ENCODE measurements at regions not wholly inside any gene's neighbourhood (a gene's known extent, or its start where the extent isn't known, plus 50 kb on each side); places are given as distances from the start of the nearest gene placed in this dataset.

GRCh38 chr14:82836256-82836950 lies 1302.8 kb upstream of the SEL1L start:
- Histone ChIP-seq H3K4me1 (no peaks in the 10 kb centered on the region), H3K27ac (no peak overlapping the region)

GRCh38 chr14:82837611-82838140 lies 1304.0 kb upstream of the SEL1L start:
- Histone ChIP-seq H3K9me3 (no peaks in the 10 kb centered on the region), H3K4me1 (no peaks in the 10 kb centered on the region), H3K4me3 (no peak overlapping the region), H3K36me3 (no peaks in the 10 kb centered on the region), H3K9ac (ENCODE audit: low read depth in 2 of 2, low read length in 2 of 2) (no peak overlapping the region), H3K27ac (no peak overlapping the region), H3K27me3 (no peaks in the 10 kb centered on the region)
- TF ChIP-seq, protein P1, sequence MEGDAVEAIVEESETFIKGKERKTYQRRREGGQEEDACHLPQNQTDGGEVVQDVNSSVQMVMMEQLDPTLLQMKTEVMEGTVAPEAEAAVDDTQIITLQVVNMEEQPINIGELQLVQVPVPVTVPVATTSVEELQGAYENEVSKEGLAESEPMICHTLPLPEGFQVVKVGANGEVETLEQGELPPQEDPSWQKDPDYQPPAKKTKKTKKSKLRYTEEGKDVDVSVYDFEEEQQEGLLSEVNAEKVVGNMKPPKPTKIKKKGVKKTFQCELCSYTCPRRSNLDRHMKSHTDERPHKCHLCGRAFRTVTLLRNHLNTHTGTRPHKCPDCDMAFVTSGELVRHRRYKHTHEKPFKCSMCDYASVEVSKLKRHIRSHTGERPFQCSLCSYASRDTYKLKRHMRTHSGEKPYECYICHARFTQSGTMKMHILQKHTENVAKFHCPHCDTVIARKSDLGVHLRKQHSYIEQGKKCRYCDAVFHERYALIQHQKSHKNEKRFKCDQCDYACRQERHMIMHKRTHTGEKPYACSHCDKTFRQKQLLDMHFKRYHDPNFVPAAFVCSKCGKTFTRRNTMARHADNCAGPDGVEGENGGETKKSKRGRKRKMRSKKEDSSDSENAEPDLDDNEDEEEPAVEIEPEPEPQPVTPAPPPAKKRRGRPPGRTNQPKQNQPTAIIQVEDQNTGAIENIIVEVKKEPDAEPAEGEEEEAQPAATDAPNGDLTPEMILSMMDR (IDR thresholded peaks at IDR 0.05) = no peak
- intact Hi-C loops (cut with DNase I) = no loop called here
- DNase-seq = no peak

More at GRCh38 chr14:82836256-82836950, 1302.8 kb upstream of the SEL1L start:
- DNase-seq = no peak
- intact Hi-C loops (cut with DNase I) = no loop called here
- no peak overlapping the region for H3K4me3 ChIP-seq
- no peaks in the 10 kb centered on the region for H3K27me3 ChIP-seq
- no peaks in the 10 kb centered on the region for H3K9me3 ChIP-seq
- no peaks in the 10 kb centered on the region for H3K36me3 ChIP-seq
- TF ChIP-seq, protein P1 (IDR thresholded peaks at IDR 0.05) = no peak
- H3K9ac ChIP-seq (ENCODE audit: low read depth in 2 of 2, low read length in 2 of 2) = no peak overlapping the region

DNA sequence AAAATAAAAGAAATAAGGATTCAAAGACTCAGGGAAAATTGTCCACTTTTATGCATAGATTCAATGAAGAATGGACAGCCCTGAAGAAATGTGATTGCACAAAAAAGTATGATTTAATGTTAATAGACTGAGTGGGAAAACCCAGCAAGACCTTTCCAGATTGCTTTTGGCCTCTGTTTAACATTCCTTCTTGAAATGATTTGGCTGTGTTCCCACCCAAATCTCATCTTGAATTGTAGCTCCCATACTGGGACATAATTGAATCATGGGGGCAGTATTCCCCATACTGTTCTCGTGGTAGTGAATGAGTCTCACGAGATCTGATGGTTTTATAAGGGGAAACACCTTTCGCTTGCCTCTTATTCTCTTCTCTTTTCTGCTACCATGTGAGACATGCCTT lies 1316.9 kb upstream of the SEL1L start:
- no peak for DNase-seq
- Histone ChIP-seq H3K27me3 (no peaks in the 10 kb centered on the region), H3K4me3 (no peak overlapping the region), H3K9ac (ENCODE audit: low read depth in 2 of 2, low read length in 2 of 2) (no peak overlapping the region), H3K36me3 (no peaks in the 10 kb centered on the region), H3K4me1 (no peaks in the 10 kb centered on the region), H3K27ac (no peak overlapping the region), H3K9me3 (no peaks in the 10 kb centered on the region)
- TF ChIP-seq, protein P1 (IDR thresholded peaks at IDR 0.05) = no peak
- intact Hi-C loops (cut with DNase I) = no loop called here

DNA sequence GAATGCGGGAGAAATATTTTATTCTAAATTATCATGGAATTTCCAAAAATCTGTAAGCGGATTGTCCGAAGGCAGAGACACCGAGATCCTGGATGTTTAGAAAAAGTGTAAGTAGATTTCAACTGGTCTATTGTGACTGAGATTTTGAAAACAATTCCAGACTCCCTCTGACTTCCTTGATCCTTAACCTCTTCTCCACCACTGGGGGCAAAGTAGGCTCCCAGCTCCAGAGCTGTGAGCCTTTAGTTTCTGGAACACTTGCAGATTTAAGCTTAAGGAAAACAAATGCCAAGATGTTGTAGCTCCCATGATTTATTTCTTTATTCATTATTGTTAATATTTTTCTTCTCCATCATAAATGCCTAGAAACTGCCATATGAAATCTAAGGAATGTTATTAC lies 1320.5 kb upstream of the SEL1L start:
- Histone ChIP-seq H3K27ac (no peak overlapping the region), H3K9me3 (no peaks in the 10 kb centered on the region), H3K9ac (ENCODE audit: low read depth in 2 of 2, low read length in 2 of 2) (no peak overlapping the region), H3K36me3 (no peaks in the 10 kb centered on the region), H3K27me3 (no peaks in the 10 kb centered on the region), H3K4me1 (no peaks in the 10 kb centered on the region), H3K4me3 (no peak overlapping the region)
- intact Hi-C loops (cut with DNase I) = no loop called here
- TF ChIP-seq, protein P1 (IDR thresholded peaks at IDR 0.05) = no peak
- no peak for DNase-seq

GRCh38 chr14:82854901-82855300 lies 1321.2 kb upstream of the SEL1L start:
- H3K4me1 ChIP-seq = no peaks in the 10 kb centered on the region
- intact Hi-C loops (cut with DNase I) = no loop called here
- no peaks in the 10 kb centered on the region for H3K9me3 ChIP-seq
- DNase-seq = no peak
- H3K9ac ChIP-seq (ENCODE audit: low read depth in 2 of 2, low read length in 2 of 2) = no peak overlapping the region
- H3K27ac ChIP-seq = no peak overlapping the region
- H3K36me3 ChIP-seq = no peaks in the 10 kb centered on the region
- H3K4me3 ChIP-seq = no peak overlapping the region
- H3K27me3 ChIP-seq = no peaks in the 10 kb centered on the region
- TF ChIP-seq, protein P1 (IDR thresholded peaks at IDR 0.05) = no peak
